AG09319 (cell line): ENCODE measurements at regions not wholly inside any gene's neighbourhood (a gene's known extent, or its start where the extent isn't known, plus 50 kb on each side); places are given as distances from the start of the nearest gene placed in this dataset.

Experiments
- DNase-seq: peaks from one replicate; pipeline ENCODE4 v3.0.0-alpha.2; 2010; ENCODE audit warnings: low read depth; ENCODE audit errors: extremely low read depth
- CTCF ChIP-seq: IDR thresholded peaks from 2 replicates; pipeline ENCODE4 v1.5.1; 2011; ENCODE audit warnings: low read depth, mild to moderate bottlenecking, inconsistent platforms, low read length, moderate library complexity

GRCh38 chr3:104133630-104134029 is 1233.1 kb upstream of the ALCAM start:
- no peak for DNase-seq
- no peak for TF ChIP-seq CTCF

- DNase-seq, result no peak
- TF ChIP-seq CTCF, result no peak
Observed at GRCh38 chr3:104137116-104137515, 1229.6 kb upstream of the ALCAM start.

- DNase-seq, result no peak
- no peak for TF ChIP-seq CTCF
Observed at GRCh38 chr3:104145164-104145563, 1221.5 kb upstream of the ALCAM start.

GRCh38 chr3:104149154-104149553 is 1217.6 kb upstream of the ALCAM start:
- no peak; the same call in 1 of the 2 replicates for TF ChIP-seq CTCF
- no peak for DNase-seq

GRCh38 chr3:104150724-104151123 is 1216.0 kb upstream of the ALCAM start:
- no peak for TF ChIP-seq CTCF
- DNase-seq, result no peak

- no peak for DNase-seq
- no peak for TF ChIP-seq CTCF
Observed at GRCh38 chr3:104154896-104155295, 1211.8 kb upstream of the ALCAM start.

- TF ChIP-seq CTCF, result no peak
- no peak for DNase-seq
Observed at GRCh38 chr3:104165866-104166265, 1200.8 kb upstream of the ALCAM start.

GRCh38 chr3:104168386-104168785 is 1198.3 kb upstream of the ALCAM start:
- DNase-seq, result no peak
- no peak for TF ChIP-seq CTCF
